ENCODE measurements at regions not wholly inside any gene's neighbourhood (a gene's known extent, or its start where the extent isn't known, plus 50 kb on each side); places are given as distances from the start of the nearest gene placed in this dataset.

- DNase-seq (ENCODE audit: low read depth in 1 of 2, low spot score in 1 of 2), result no peak
- H3K27me3 ChIP-seq, result no peaks in the 10 kb centered on the region
Measured at GRCh38 chr6:155589190-155589589, 133.6 kb upstream of the NOX3 start.

GRCh38 chr6:155587817-155588216, 132.2 kb upstream of the NOX3 start:
- no peaks in the 10 kb centered on the region for H3K27me3 ChIP-seq
- no peak for TF ChIP-seq CTCF (IDR thresholded peaks at IDR 0.05; ENCODE audit: low read depth, low read length)
- H3K9me3 ChIP-seq (ENCODE audit: low read depth), result no peaks in the 10 kb centered on the region
- no peak for DNase-seq (ENCODE audit: low read depth in 1 of 2, low spot score in 1 of 2)
- no peak overlapping the region for H3K4me3 ChIP-seq
- H3K4me1 ChIP-seq (ENCODE audit: low read depth), result no peaks in the 10 kb centered on the region
- H3K36me3 ChIP-seq, result no peaks in the 10 kb centered on the region
- no peak overlapping the region for H3K27ac ChIP-seq

More at GRCh38 chr6:155589190-155589589, 133.6 kb upstream of the NOX3 start:
- Histone ChIP-seq H3K4me1 (ENCODE audit: low read depth) (no peaks in the 10 kb centered on the region), H3K4me3 (no peak overlapping the region), H3K9me3 (ENCODE audit: low read depth) (no peaks in the 10 kb centered on the region), H3K27ac (no peak overlapping the region), H3K36me3 (no peaks in the 10 kb centered on the region)
- no peak for TF ChIP-seq CTCF (IDR thresholded peaks at IDR 0.05; ENCODE audit: low read depth, low read length)

GRCh38 chr6:155586090-155586489, 130.5 kb upstream of the NOX3 start:
- TF ChIP-seq CTCF (IDR thresholded peaks at IDR 0.05; ENCODE audit: low read depth, low read length), result no peak
- Histone ChIP-seq H3K4me3 (no peak overlapping the region), H3K4me1 (ENCODE audit: low read depth) (no peaks in the 10 kb centered on the region), H3K27ac (no peak overlapping the region), H3K9me3 (ENCODE audit: low read depth) (no peaks in the 10 kb centered on the region), H3K27me3 (no peaks in the 10 kb centered on the region), H3K36me3 (no peaks in the 10 kb centered on the region)
- DNase-seq (ENCODE audit: low read depth in 1 of 2, low spot score in 1 of 2), result no peak

GRCh38 chr6:155584006-155584405, 128.4 kb upstream of the NOX3 start:
- no peaks in the 10 kb centered on the region for H3K9me3 ChIP-seq (ENCODE audit: low read depth)
- no peaks in the 10 kb centered on the region for H3K27me3 ChIP-seq
- no peak overlapping the region for H3K27ac ChIP-seq
- H3K4me1 ChIP-seq (ENCODE audit: low read depth), result no peaks in the 10 kb centered on the region
- DNase-seq (ENCODE audit: low read depth in 1 of 2, low spot score in 1 of 2), result no peak
- H3K4me3 ChIP-seq, result no peak overlapping the region
- H3K36me3 ChIP-seq, result no peaks in the 10 kb centered on the region
- no peak for TF ChIP-seq CTCF (IDR thresholded peaks at IDR 0.05; ENCODE audit: low read depth, low read length)

GRCh38 chr6:155582016-155582991, 126.7 kb upstream of the NOX3 start:
- H3K9me3 ChIP-seq (ENCODE audit: low read depth), result no peaks in the 10 kb centered on the region
- no peak for TF ChIP-seq CTCF (IDR thresholded peaks at IDR 0.05; ENCODE audit: low read depth, low read length)
- H3K27ac ChIP-seq, result no peak overlapping the region
- no peaks in the 10 kb centered on the region for H3K4me1 ChIP-seq (ENCODE audit: low read depth)
- H3K36me3 ChIP-seq, result no peaks in the 10 kb centered on the region
- DNase-seq (ENCODE audit: low read depth in 1 of 2, low spot score in 1 of 2), result no peak
- H3K27me3 ChIP-seq, result no peaks in the 10 kb centered on the region
- H3K4me3 ChIP-seq, result no peak overlapping the region
